ENCODE measurements at regions not wholly inside any gene's neighbourhood (a gene's known extent, or its start where the extent isn't known, plus 50 kb on each side); places are given as distances from the start of the nearest gene placed in this dataset.

DNA sequence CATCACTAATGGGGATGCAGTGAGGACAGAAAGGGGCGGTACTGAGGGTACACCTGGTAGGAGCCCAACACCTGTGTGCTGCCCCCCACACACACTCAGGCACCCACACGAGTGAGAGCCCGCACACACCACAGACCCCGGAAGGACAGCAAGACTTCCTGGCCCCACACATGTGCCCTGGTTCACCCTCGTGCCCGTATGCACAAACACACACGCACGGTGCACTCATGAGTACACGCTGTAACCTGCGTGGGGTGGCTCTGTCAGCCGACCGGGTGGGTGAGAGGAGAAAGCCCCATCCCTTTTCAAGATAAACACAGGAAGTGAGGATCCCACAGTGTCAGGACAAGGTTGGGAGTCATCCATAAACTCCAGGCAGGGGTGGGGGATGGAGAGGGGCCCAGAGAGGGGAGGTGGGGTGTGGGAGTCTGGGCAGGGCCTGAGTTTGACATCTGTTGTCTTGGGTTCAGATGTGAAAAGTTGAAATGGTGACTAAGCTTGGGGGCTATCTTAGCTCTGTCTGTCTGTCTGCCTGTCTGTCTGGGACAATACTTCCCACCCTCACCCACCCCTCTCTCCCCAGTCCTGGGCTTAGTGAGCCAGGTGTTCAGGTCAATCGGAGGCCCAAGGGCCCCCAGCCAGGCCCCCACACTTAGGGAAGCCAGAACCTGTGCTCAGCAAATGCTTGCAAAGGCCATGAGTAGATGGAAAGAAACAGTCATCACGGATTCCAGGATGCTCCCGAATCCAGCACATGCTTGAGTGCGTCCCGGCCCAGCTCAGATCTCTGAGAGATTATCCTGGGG, 119.8 kb upstream of the ZBTB40 start:
- Histone ChIP-seq H3K27me3 (ENCODE audit: insufficient read depth, low read length) (peaks cover 2% of the 10 kb centered on the region), H4K20me1 (ENCODE audit: insufficient read depth, low read length) (no peaks in the 10 kb centered on the region), H3K4me3 (ENCODE audit: insufficient read depth, low read length) (no peak overlapping the region), H3K9me3 (ENCODE audit: low read depth, low read length) (no peaks in the 10 kb centered on the region), H3K79me2 (ENCODE audit: insufficient read depth, low read length) (no peaks in the 10 kb centered on the region), H3K36me3 (ENCODE audit: insufficient read depth, low read length) (no peaks in the 10 kb centered on the region), H2AFZ (ENCODE audit: low read length) (no peak overlapping the region), H3K4me2 (ENCODE audit: insufficient read depth, low read length) (no peak overlapping the region), H3K27ac (ENCODE audit: low read depth, low read length) (no peak overlapping the region), H3K4me1 (ENCODE audit: insufficient read depth, low read length) (no peaks in the 10 kb centered on the region)
- DNase-seq (ENCODE audit: insufficient read length, low spot score, missing footprints), result no peak
- TF ChIP-seq, protein P1, sequence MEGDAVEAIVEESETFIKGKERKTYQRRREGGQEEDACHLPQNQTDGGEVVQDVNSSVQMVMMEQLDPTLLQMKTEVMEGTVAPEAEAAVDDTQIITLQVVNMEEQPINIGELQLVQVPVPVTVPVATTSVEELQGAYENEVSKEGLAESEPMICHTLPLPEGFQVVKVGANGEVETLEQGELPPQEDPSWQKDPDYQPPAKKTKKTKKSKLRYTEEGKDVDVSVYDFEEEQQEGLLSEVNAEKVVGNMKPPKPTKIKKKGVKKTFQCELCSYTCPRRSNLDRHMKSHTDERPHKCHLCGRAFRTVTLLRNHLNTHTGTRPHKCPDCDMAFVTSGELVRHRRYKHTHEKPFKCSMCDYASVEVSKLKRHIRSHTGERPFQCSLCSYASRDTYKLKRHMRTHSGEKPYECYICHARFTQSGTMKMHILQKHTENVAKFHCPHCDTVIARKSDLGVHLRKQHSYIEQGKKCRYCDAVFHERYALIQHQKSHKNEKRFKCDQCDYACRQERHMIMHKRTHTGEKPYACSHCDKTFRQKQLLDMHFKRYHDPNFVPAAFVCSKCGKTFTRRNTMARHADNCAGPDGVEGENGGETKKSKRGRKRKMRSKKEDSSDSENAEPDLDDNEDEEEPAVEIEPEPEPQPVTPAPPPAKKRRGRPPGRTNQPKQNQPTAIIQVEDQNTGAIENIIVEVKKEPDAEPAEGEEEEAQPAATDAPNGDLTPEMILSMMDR (IDR thresholded peaks at IDR 0.05; ENCODE audit: extremely low read depth, low read depth, low read length), result no peak

DNA sequence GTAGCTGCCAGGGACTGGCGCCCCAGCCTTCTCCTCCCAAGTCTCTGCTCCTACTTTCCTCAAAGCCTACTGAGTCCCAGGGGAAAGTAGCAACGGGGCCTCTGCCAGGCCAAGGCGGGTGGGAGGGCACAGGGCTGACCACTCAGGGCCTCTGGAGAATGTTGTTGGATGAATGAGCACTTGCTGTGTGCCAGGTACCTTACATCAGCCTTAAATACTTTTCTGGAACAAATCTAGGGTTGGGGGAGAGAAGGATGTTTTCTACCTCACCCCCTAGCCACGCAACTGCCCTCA, 119.3 kb upstream of the ZBTB40 start:
- no peaks in the 10 kb centered on the region for H3K4me1 ChIP-seq (ENCODE audit: insufficient read depth, low read length)
- H3K4me3 ChIP-seq (ENCODE audit: insufficient read depth, low read length), result no peak overlapping the region
- H3K27me3 ChIP-seq (ENCODE audit: insufficient read depth, low read length), result peaks cover 2% of the 10 kb centered on the region
- no peak overlapping the region for H3K4me2 ChIP-seq (ENCODE audit: insufficient read depth, low read length)
- no peak overlapping the region for H3K27ac ChIP-seq (ENCODE audit: low read depth, low read length)
- DNase-seq (ENCODE audit: insufficient read length, low spot score, missing footprints), result no peak
- no peaks in the 10 kb centered on the region for H4K20me1 ChIP-seq (ENCODE audit: insufficient read depth, low read length)
- H2AFZ ChIP-seq (ENCODE audit: low read length), result no peak overlapping the region
- TF ChIP-seq, protein P1 (IDR thresholded peaks at IDR 0.05; ENCODE audit: extremely low read depth, low read depth, low read length), result no peak
- no peaks in the 10 kb centered on the region for H3K9me3 ChIP-seq (ENCODE audit: low read depth, low read length)
- H3K36me3 ChIP-seq (ENCODE audit: insufficient read depth, low read length), result no peaks in the 10 kb centered on the region
- no peaks in the 10 kb centered on the region for H3K79me2 ChIP-seq (ENCODE audit: insufficient read depth, low read length)

DNA sequence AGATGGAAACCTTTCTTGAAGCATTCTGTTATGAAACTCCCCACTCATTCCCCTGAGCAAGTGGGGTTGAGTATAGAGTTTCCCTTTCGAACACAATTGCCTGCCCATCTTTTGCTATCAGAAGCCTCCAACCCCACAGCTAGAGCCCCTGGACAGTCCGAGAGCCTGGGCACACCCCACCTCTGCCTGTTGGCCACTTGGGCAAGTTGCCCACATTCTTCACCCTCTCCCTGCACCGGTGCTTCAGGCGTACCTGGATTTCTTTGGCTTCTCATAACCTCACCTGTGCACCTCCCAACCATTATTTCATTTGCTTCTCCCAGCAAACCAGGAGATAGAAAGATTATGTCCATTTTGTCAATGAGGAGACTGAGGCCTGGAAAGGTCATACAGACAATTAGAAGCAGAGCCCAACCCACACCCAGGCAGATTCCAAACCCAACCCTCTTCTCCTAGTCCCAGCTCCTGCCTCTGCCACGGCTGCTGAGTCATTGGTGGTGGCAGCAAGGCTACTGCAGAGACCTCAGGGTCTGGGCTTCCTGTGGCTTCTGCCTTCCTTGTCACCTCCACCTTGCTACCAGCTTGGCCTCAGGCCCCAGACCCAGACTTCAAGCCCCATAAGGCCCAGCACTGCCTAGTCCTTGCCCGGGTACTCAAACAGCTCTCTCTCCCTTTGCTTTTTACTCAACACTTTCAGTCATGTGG, 118.7 kb upstream of the ZBTB40 start:
- H3K36me3 ChIP-seq (ENCODE audit: insufficient read depth, low read length), result no peaks in the 10 kb centered on the region
- no peaks in the 10 kb centered on the region for H3K9me3 ChIP-seq (ENCODE audit: low read depth, low read length)
- H3K4me3 ChIP-seq (ENCODE audit: insufficient read depth, low read length), result no peak overlapping the region
- H3K27ac ChIP-seq (ENCODE audit: low read depth, low read length), result no peak overlapping the region
- H2AFZ ChIP-seq (ENCODE audit: low read length), result no peak overlapping the region
- H3K79me2 ChIP-seq (ENCODE audit: insufficient read depth, low read length), result no peaks in the 10 kb centered on the region
- TF ChIP-seq, protein P1 (IDR thresholded peaks at IDR 0.05; ENCODE audit: extremely low read depth, low read depth, low read length), result no peak
- no peaks in the 10 kb centered on the region for H4K20me1 ChIP-seq (ENCODE audit: insufficient read depth, low read length)
- H3K4me1 ChIP-seq (ENCODE audit: insufficient read depth, low read length), result no peaks in the 10 kb centered on the region
- no peak overlapping the region for H3K4me2 ChIP-seq (ENCODE audit: insufficient read depth, low read length)
- peaks cover 2% of the 10 kb centered on the region for H3K27me3 ChIP-seq (ENCODE audit: insufficient read depth, low read length)
- no peak for DNase-seq (ENCODE audit: insufficient read length, low spot score, missing footprints)

DNA sequence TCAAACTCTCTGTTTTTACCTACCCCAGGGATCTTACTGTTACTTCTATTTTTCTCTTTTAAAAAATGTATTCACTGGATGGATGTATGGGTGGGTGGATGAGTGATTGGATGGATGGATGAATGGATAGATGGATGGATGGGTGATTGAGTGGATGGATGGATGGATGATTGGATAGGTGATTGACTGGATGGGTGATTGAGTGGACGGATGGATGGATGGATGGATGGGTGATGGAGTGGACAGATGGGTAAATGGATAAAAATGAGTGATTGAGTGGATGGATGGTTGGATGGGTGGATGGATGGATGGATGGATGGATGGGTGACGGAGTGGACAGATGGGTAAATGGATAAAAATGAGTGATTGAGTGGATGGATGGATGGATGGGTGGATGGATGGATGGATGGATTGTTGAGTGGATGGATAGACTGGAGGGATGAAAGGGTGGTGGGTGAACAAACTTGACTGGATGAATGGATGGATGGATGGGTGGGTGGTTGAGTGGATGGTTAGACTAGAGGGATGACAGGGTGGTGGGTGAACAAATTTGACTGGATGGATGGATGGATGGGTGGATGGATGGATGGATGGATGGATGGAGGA, 118.0 kb upstream of the ZBTB40 start:
- no peak for DNase-seq (ENCODE audit: insufficient read length, low spot score, missing footprints)
- no peaks in the 10 kb centered on the region for H3K4me1 ChIP-seq (ENCODE audit: insufficient read depth, low read length)
- TF ChIP-seq, protein P1 (IDR thresholded peaks at IDR 0.05; ENCODE audit: extremely low read depth, low read depth, low read length), result no peak
- no peak overlapping the region for H3K4me2 ChIP-seq (ENCODE audit: insufficient read depth, low read length)
- no peak overlapping the region for H3K27ac ChIP-seq (ENCODE audit: low read depth, low read length)
- H4K20me1 ChIP-seq (ENCODE audit: insufficient read depth, low read length), result no peaks in the 10 kb centered on the region
- no peaks in the 10 kb centered on the region for H3K79me2 ChIP-seq (ENCODE audit: insufficient read depth, low read length)
- no peak overlapping the region for H2AFZ ChIP-seq (ENCODE audit: low read length)
- H3K4me3 ChIP-seq (ENCODE audit: insufficient read depth, low read length), result no peak overlapping the region
- H3K9me3 ChIP-seq (ENCODE audit: low read depth, low read length), result no peaks in the 10 kb centered on the region
- H3K27me3 ChIP-seq (ENCODE audit: insufficient read depth, low read length), result peaks cover 2% of the 10 kb centered on the region
- H3K36me3 ChIP-seq (ENCODE audit: insufficient read depth, low read length), result no peaks in the 10 kb centered on the region

Measured in osteoblast (primary cell).